Kidney capillary endothelial cell (primary cell): ENCODE measurements at regions not wholly inside any gene's neighbourhood (a gene's known extent, or its start where the extent isn't known, plus 50 kb on each side); places are given as distances from the start of the nearest gene placed in this dataset.
"Not testable (repeated sequence)": the region's sequence is repeated elsewhere in the genome, so short reads cannot be mapped to it uniquely, and the experiment has no call there.

ENCODE experiments used
- DNase-seq: peaks from one replicate; pipeline ENCODE4 v3.0.0-alpha.2; 2018; ENCODE audit warnings: low spot score

- no peak for DNase-seq
Measured at GRCh38 chr5:82551192-82551591, 273.0 kb upstream of the RPS23 start.

DNA sequence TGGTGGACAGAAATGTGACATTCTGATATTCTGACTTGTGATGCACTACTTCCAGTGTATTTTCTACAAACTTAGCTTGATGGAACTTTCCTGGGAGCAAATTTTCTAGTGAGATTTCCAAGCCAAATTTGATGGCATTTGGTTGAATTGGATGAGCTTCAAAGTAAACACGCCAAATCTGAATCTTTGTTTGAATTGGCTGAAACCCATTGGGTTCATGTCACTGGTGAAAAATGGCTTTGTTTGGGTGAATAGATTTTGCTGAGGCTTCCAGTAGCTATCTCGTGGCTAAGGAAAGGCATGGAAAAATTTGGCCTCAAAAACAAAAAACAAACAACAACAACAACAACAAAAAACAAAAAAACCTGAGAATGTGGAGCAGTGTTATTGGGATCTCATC lies 271.1 kb upstream of the RPS23 start:
- no peak for DNase-seq

DNA sequence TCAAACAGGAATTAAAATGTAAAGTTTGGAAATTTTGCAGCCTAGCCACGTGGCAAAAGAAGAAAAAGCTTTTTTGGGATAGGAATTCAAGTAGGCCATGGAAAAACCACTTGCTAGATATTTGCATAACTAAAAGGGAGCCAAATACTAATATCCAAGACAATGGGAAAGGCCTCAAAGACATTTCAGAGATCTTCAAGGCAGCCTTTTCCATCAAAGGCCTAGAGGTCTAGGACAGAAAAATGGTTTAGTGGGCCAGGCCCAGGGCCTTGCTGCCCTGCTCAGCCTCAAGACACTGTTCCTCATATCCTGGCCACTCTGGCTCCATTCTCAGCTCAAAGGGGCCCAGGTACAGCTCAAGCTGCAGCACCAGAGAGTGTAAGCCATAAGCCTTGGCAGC lies 265.9 kb upstream of the RPS23 start:
- no peak for DNase-seq

DNA sequence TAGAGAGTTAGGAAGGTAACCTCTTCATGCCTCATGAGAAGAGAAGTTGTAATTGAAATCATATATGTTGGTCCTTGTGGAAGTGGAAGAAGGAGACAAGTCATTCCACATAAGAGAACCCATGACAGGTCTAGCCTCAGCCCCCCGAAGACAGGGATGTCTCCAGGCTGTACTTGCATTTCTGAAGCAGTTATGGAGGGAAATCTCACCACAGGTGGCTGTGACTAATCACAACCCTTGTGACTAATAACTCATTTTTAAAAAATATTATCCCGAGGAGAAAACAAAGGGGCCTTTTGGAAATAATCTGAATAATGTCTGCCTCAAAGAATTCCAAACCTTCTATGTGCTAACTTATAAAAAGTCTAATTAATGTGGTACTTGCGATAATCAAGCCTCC lies 262.1 kb upstream of the RPS23 start:
- no peak for DNase-seq

- no peak for DNase-seq
Measured at GRCh38 chr5:82538339-82539034, 260.3 kb upstream of the RPS23 start.

DNA sequence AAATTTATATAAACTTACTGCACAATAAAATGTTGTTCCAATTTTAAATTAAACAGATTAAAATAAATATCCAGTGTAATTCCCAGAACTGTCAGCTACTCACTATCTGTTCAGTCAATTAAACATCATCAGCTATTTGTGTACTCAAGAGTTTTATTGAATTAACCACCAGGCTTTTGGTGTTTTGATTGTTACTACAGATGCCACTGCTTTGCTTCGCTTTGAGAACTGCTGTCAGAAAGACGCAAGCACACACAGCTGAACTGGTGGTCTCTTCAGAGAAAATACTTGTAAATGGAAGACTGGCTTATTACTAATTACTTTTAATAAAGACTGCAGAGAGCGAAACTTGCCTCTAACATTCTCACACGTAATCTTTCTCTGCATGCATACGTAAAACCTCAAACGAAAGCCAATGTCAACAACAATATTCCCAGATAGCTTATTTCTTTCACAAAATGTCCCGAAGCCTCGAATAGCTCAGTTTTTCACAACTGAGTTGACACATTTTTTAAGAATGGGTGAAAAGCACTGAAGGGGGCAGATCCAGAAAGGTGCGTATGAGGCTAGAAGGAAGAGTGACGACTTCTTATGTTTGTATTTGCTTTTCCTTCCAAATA lies 259.6 kb upstream of the RPS23 start:
- no peak for DNase-seq

GRCh38 chr5:82534986-82535385 lies 256.8 kb upstream of the RPS23 start:
- DNase-seq, result no peak

DNA sequence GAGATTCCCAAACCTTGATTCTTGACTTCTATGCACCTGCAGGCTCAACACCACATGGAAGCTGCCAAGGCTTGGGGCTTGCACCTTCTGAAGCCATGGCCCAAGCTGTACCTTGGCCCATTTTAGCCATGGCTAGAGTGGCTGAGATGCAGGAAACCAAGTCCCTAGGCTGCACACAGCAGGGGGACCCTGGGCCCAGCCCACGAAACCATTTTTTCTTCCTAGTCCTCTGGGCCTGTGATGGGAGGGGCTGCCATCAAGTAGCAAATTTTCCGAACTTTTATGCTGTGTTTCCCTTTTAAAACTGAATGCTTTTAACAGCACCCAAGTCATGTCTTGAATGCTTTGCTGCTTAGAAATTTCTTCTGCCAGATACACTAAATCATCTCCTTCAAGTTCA lies 253.9 kb upstream of the RPS23 start:
- DNase-seq, result not testable (repeated sequence)

- no peak for DNase-seq
Measured at GRCh38 chr5:82526540-82526939, 248.4 kb upstream of the RPS23 start.

DNA sequence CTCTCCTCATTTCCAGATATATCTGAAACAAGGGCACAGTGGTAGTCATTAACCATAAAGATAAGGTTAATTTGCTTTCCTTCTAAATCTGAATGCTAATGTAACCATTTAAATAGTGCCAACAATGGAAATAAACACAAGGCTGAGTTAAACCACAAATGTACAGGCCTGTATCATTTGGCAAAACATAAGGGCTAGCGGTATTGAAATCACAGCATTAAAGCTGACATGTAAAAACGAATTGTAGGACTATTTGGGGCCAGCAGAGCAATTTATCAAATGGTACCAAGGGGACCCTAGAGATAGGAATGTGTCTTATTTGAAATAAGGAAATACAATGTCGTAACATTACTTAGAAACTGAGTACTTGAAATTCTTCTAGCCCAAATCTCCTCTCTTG lies 247.5 kb upstream of the RPS23 start:
- DNase-seq, result no peak

- DNase-seq, result no peak
Measured at GRCh38 chr5:82523633-82524032, 245.5 kb upstream of the RPS23 start.

- DNase-seq, result no peak
Measured at GRCh38 chr5:82522897-82523296, 244.7 kb upstream of the RPS23 start.

- no peak for DNase-seq
Measured at GRCh38 chr5:82521431-82522051, 243.4 kb upstream of the RPS23 start.

DNA sequence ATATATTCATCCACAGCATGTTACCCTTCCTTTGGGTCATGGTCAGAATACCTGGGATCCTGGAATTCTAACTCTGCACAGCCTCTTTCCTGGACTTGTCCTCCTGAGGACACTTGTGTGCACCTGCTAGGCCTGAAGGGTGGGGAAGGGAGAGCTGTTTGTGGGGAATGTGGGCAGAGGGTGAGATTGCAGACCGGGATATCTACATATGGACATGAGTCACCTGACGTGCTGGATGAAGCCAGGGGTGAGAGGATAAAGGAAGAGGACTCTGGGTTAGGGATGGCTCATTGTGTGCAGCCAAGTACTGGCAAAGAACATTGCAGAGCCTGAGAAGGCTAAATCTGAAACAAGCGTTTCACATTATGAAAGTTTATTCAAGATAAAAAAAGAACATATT lies 241.4 kb upstream of the RPS23 start:
- no peak for DNase-seq

DNA sequence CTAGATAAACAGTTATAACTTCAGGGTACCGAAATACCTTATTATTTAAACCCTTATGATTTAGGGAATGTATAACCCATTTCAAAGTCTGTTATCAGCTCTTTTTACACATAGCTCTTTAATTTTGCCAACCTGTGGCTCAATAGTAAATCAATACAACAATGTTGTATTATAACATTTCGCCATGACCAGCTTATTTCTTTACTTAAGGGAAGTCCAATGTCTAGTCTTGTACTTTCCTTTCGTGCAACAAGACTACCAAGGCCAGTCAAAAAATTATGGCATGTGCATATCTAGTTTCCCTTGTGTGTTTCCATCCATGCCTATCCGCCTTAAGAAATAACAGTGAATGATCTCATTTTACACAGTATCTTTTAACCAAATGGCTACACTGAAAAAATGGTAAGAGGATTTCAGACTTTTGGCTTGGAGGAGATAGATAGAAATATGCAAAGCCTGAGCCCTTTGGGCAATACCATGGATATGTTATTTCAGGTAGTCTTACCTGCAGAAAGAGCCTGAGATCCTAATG lies 239.5 kb upstream of the RPS23 start:
- no peak for DNase-seq

- DNase-seq, result no peak
Measured at GRCh38 chr5:82513738-82514137, 235.6 kb upstream of the RPS23 start.

GRCh38 chr5:82512025-82512424 lies 233.9 kb upstream of the RPS23 start:
- DNase-seq, result no peak

- DNase-seq, result no peak
Measured at GRCh38 chr5:82511134-82511533, 233.0 kb upstream of the RPS23 start.

GRCh38 chr5:82509762-82510161 lies 231.6 kb upstream of the RPS23 start:
- no peak for DNase-seq

DNA sequence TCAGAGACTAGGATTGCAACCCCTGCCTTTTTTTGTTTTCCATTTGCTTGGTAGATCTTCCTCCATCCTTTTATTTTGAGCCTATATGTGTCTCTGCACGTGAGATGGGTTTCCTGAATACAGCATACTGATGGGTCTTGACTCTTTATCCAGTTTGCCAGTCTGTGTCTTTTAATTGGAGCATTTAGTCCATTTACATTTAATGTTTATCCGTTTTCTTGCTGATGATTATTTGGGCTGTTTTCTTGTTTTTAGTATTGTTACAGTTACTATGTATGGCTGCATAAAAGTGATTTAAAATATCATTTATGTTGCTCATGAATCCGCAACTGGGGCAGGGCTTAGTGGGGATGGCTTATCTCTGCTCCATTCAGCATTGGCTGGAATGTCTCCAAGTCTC lies 228.2 kb upstream of the RPS23 start:
- not testable (repeated sequence) for DNase-seq

GRCh38 chr5:82499725-82500244 lies 221.6 kb upstream of the RPS23 start:
- DNase-seq, result no peak

GRCh38 chr5:82497242-82497641 lies 219.1 kb upstream of the RPS23 start:
- DNase-seq, result no peak

- peak; percentile 1 for DNase-seq
Measured at GRCh38 chr5:82494942-82495341, 216.8 kb upstream of the RPS23 start.
